ENCODE measurements at regions not wholly inside any gene's neighbourhood (a gene's known extent, or its start where the extent isn't known, plus 50 kb on each side); places are given as distances from the start of the nearest gene placed in this dataset.

- DNase-seq (peak in 3 of 5 donors; percentile 2 to 48 (median 9)), ATAC-seq (no peak)
- 86 to 89% (median 87%) methylated on average over 8 of the region's 8 CpGs for WGBS, 4 donors
- peaks cover 0 to 26% (median 0%) of the 10 kb centered on the region in 9 donors for H3K27me3 ChIP-seq
- TF ChIP-seq CTCF (IDR thresholded peaks at IDR 0.05) (no peak), POLR2A (IDR thresholded peaks at IDR 0.05) (no peak)
- H3K4me3 ChIP-seq = no peak overlapping the region
- H3K36me3 ChIP-seq = no peaks in the 10 kb centered on the region
- intact Hi-C loops (cut with DNase I) = no loop called here
- H3K27ac ChIP-seq = no peak overlapping the region
- no peaks in the 10 kb centered on the region for H3K9me3 ChIP-seq
- H3K4me1 ChIP-seq = no peaks in the 10 kb centered on the region
These were observed 350.4 kb downstream of the TMEM121 start for GRCh38 chr14:105876829-105877228.

- Histone ChIP-seq H3K36me3 (no peaks in the 10 kb centered on the region), H3K27me3 (peaks cover 0 to 26% (median 0%) of the 10 kb centered on the region in 9 donors), H3K4me1 (no peaks in the 10 kb centered on the region), H3K27ac (no peak overlapping the region), H3K9me3 (no peaks in the 10 kb centered on the region), H3K4me3 (no peak overlapping the region)
- ATAC-seq = no peak
- intact Hi-C loops (cut with DNase I) = no loop called here
- 78 to 84% (median 79%) methylated on average over 9 of the region's 9 CpGs for WGBS, 4 donors
- DNase-seq = peak in 2 of 5 donors; percentile 8 to 13
- no peak for TF ChIP-seq POLR2A (IDR thresholded peaks at IDR 0.05)
- no peak for TF ChIP-seq CTCF (IDR thresholded peaks at IDR 0.05)
These were observed 351.3 kb downstream of the TMEM121 start for GRCh38 chr14:105877645-105878044.

GRCh38 chr14:105878125-105878524 lies 351.7 kb downstream of the TMEM121 start:
- no peak overlapping the region for H3K27ac ChIP-seq
- no peaks in the 10 kb centered on the region for H3K9me3 ChIP-seq
- TF ChIP-seq POLR2A (IDR thresholded peaks at IDR 0.05) (no peak), CTCF (IDR thresholded peaks at IDR 0.05) (no peak)
- ATAC-seq (no peak), DNase-seq (peak in 4 of 5 donors; percentile 2 to 43 (median 10))
- WGBS, 4 donors = 80 to 86% (median 85%) methylated on average over 12 of the region's 12 CpGs
- no peak overlapping the region for H3K4me3 ChIP-seq
- no peaks in the 10 kb centered on the region for H3K36me3 ChIP-seq
- peaks cover 0 to 26% (median 0%) of the 10 kb centered on the region in 9 donors for H3K27me3 ChIP-seq
- no peaks in the 10 kb centered on the region for H3K4me1 ChIP-seq
- intact Hi-C loops (cut with DNase I) = no loop called here

- intact Hi-C loops (cut with DNase I) = no loop called here
- DNase-seq = peak in 2 of 5 donors; percentile 11 to 42
- TF ChIP-seq CTCF (IDR thresholded peaks at IDR 0.05) (no peak), POLR2A (IDR thresholded peaks at IDR 0.05) (no peak)
- Histone ChIP-seq H3K27ac (no peak overlapping the region), H3K4me1 (no peaks in the 10 kb centered on the region), H3K27me3 (peaks cover 0 to 26% (median 0%) of the 10 kb centered on the region in 9 donors), H3K9me3 (no peaks in the 10 kb centered on the region), H3K36me3 (no peaks in the 10 kb centered on the region), H3K4me3 (no peak overlapping the region)
- ATAC-seq = no peak
- WGBS, 4 donors = 82 to 86% (median 86%) methylated on average over 13 of the region's 13 CpGs
These were observed 352.2 kb downstream of the TMEM121 start for GRCh38 chr14:105878554-105878953.

Measured in heart left ventricle (tissue), 16 donors.